Activated B cell treated with CpG ODN at 0.5 μM for 24 hours (primary cell): ENCODE measurements at regions not wholly inside any gene's neighbourhood (a gene's known extent, or its start where the extent isn't known, plus 50 kb on each side); places are given as distances from the start of the nearest gene placed in this dataset.
A peak's percentile ranks its signal among the peaks of the same experiment; 100 is the strongest.

Experiments
- ATAC-seq: fragments of 200-7000 bp; cut with Tn5 transposase; one replicate; pipeline ENCODE4 v1.10.0; 2021; ENCODE audit warnings: low read depth, mild to moderate bottlenecking, moderate library complexity
- CTCF ChIA-PET: fragments of 350-600 bp; sonication (Branson Sonifier 250); formaldehyde crosslinking; loops from one replicate; lab custom pipeline; 2021; ENCODE audit warnings: antibody characterized with exemption; lab: Charles Lee
- POLR2A ChIA-PET: fragments of 350-600 bp; sonication (Branson Sonifier 250); formaldehyde crosslinking; loops from one replicate; lab custom pipeline; 2021; ENCODE audit warnings: antibody characterized with exemption; lab: Charles Lee
- DNase-seq: peaks from one replicate; pipeline ENCODE4 v3.0.0; 2022
- H3K27ac Mint-ChIP-seq: one replicate; pipeline ENCODE4 v1.8.0; 2020; ENCODE audit warnings: mixed read lengths
- H3K27me3 Mint-ChIP-seq: one replicate; pipeline ENCODE4 v1.8.0; 2021; ENCODE audit warnings: mixed read lengths
- H3K36me3 Mint-ChIP-seq: one replicate; pipeline ENCODE4 v1.8.0; 2021; ENCODE audit warnings: low read depth, mixed read lengths
- H3K4me1 Mint-ChIP-seq: one replicate; pipeline ENCODE4 v1.8.0; 2021; ENCODE audit warnings: mixed read lengths
- H3K4me3 Mint-ChIP-seq: one replicate; pipeline ENCODE4 v1.8.0; 2020; ENCODE audit warnings: mild to moderate bottlenecking, mixed read lengths
- H3K9me3 Mint-ChIP-seq: one replicate; pipeline ENCODE4 v1.8.0; 2020; ENCODE audit warnings: mixed read lengths
- intact Hi-C: fragments of 100-400 bp; cut with micrococcal nuclease; formaldehyde crosslinking; loops from one replicate; pipeline ENCODE4 v1.15.1; 2024
- TF ChIP-seq, protein P1 (sequence below): fragments of 200-600 bp; IDR thresholded peaks from one replicate; pipeline ENCODE4 v1.8.0; 2022; ENCODE audit warnings: antibody characterized with exemption, mild to moderate bottlenecking

DNA sequence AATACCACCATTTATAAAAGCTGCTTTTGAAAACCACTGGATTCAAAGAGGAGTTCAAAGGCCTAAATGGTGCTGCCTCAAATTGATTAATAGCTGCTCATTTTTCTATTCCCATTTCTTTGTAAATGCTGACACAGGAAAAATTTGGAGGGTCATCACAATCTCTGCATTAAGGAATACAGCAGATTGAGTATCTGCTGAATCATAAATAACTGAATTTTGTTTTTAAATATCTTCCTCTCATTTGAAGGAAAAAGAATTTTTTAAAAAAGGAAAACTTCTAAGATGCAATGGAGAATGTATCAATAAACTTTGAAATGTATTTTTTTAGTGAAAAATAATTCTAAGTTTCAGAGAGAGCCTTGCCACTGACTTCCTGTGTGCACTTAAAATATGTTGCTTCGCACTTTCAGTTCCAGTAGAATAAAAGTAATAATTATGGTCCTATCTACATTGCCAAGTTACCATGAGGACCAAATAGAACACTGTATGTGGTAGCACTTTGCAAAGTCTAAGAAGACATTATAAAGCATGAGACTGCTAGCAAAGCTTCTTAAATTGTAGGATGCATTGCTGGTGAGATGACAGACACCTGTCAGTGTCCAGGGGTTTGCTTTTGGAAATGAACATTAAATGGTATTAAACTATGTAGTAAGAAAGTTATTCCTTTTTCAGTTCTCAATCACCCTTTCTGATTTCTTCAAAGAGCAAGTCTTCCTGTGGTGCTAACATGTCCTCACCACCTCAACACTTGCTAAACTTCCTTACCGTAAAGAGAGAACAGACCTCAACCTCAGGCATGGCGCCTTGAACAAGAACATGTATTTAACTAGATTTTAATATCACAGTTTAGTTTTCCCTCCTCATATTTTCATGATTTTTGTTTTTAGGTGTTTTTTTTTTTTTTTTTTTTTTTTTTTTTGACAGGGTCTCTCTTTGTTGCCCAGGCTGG, 555.1 kb downstream of the EBF1 start:
- no peak overlapping the region for H3K4me3 Mint-ChIP-seq
- TF ChIP-seq, protein P1, sequence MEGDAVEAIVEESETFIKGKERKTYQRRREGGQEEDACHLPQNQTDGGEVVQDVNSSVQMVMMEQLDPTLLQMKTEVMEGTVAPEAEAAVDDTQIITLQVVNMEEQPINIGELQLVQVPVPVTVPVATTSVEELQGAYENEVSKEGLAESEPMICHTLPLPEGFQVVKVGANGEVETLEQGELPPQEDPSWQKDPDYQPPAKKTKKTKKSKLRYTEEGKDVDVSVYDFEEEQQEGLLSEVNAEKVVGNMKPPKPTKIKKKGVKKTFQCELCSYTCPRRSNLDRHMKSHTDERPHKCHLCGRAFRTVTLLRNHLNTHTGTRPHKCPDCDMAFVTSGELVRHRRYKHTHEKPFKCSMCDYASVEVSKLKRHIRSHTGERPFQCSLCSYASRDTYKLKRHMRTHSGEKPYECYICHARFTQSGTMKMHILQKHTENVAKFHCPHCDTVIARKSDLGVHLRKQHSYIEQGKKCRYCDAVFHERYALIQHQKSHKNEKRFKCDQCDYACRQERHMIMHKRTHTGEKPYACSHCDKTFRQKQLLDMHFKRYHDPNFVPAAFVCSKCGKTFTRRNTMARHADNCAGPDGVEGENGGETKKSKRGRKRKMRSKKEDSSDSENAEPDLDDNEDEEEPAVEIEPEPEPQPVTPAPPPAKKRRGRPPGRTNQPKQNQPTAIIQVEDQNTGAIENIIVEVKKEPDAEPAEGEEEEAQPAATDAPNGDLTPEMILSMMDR = no peak
- CTCF ChIA-PET = no interaction called here
- H3K27me3 Mint-ChIP-seq = no peaks in the 10 kb centered on the region
- no peaks in the 10 kb centered on the region for H3K9me3 Mint-ChIP-seq
- H3K36me3 Mint-ChIP-seq = no peaks in the 10 kb centered on the region
- H3K27ac Mint-ChIP-seq = peak overlapping the region; percentile 7
- ATAC-seq (no peak), DNase-seq (no peak)
- intact Hi-C loops = no loop called here
- POLR2A ChIA-PET = no interaction called here
- peaks cover 29% of the 10 kb centered on the region for H3K4me1 Mint-ChIP-seq

DNA sequence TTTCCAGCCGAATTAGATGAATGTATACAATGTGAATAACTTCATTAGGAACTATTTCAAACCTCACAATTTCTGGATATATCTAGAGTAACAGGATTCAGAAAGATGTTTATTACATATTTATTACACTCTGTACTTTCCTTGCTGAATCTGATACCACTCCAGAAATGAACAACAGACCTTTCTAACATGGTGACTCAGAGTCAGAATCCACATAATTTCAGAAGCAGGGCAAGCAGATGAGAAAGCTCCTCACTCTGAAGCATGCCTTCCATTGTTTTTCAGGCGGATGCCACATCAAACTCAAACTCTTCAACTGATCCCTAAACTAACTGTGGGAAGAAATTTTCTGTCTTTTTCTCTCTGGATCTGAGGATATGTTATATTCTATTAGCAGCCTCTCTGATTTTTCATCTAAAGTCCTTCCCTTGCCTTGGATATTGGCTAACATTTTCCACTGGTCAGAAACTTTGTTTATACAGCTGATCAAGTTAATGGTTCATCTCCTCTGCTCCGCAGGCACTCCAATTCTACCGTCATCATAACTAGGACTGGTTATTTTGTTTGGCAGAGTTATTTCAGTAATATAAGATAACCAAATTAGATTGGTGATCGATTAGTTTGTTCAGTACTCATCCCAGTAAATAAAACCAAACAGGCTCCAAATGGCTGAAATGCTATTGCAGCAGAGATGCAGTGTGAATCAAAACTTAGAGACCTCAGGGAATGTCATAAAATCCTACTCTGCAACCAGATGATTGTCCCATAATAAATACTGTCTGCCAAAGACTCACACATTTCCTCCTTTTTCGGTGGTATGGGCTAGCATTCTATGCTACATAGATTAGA, 556.0 kb downstream of the EBF1 start:
- CTCF ChIA-PET = no interaction called here
- TF ChIP-seq, protein P1 = no peak
- DNase-seq = no peak
- no peak overlapping the region for H3K4me3 Mint-ChIP-seq
- H3K27me3 Mint-ChIP-seq = no peaks in the 10 kb centered on the region
- POLR2A ChIA-PET = no interaction called here
- H3K36me3 Mint-ChIP-seq = no peaks in the 10 kb centered on the region
- intact Hi-C loops = no loop called here
- ATAC-seq = no peak
- peaks cover 35% of the 10 kb centered on the region for H3K4me1 Mint-ChIP-seq
- no peaks in the 10 kb centered on the region for H3K9me3 Mint-ChIP-seq
- H3K27ac Mint-ChIP-seq = no peak overlapping the region

DNA sequence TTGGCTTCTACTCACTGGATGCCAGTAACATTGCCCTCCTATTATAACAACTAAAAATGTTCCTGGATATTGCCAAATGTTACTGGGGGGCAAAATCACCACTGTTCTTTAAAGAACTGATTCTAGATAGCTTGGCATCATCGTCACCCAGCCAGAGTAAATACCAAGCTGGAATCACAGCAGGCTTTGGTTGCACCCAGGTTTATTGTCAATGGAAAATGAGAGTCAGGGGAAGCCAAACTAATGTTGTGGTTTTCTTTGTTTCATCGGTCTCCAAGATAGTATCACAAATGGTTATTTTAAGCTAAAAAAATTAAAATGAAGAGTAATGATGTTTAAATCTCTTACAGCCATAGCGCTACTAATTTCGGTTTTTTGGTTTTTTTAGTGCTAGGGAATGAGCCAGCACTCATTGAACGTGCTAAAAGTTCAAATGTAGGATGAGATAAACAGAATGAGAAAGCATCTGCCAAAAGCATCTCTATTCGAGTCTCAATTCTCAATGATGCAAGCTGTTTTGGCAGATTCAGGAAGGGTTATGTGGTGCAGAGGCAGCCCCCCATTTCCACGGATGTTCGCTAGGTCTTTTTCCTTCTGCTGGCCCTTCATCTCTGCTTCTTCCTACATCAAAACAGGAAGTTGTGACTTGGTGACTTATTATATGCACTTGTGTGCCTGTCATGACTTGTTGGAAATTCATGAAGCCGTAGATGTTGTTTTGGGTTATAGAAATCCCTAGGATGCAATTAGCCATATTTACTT, 558.0 kb downstream of the EBF1 start:
- TF ChIP-seq, protein P1 = no peak
- ATAC-seq = no peak
- ChIA-PET POLR2A (interaction anchor here (1.3 kb wide), 1 partner anchor 27 kb away, joined by 9 read pairs; no protein-coding TSS in a partner anchor), CTCF (no interaction called here)
- no peak overlapping the region for H3K27ac Mint-ChIP-seq
- DNase-seq = no peak
- peaks cover 49% of the 10 kb centered on the region for H3K4me1 Mint-ChIP-seq
- H3K36me3 Mint-ChIP-seq = no peaks in the 10 kb centered on the region
- H3K9me3 Mint-ChIP-seq = no peaks in the 10 kb centered on the region
- H3K4me3 Mint-ChIP-seq = no peak overlapping the region
- H3K27me3 Mint-ChIP-seq = peaks cover under 1% of the 10 kb centered on the region
- intact Hi-C loops = no loop called here

DNA sequence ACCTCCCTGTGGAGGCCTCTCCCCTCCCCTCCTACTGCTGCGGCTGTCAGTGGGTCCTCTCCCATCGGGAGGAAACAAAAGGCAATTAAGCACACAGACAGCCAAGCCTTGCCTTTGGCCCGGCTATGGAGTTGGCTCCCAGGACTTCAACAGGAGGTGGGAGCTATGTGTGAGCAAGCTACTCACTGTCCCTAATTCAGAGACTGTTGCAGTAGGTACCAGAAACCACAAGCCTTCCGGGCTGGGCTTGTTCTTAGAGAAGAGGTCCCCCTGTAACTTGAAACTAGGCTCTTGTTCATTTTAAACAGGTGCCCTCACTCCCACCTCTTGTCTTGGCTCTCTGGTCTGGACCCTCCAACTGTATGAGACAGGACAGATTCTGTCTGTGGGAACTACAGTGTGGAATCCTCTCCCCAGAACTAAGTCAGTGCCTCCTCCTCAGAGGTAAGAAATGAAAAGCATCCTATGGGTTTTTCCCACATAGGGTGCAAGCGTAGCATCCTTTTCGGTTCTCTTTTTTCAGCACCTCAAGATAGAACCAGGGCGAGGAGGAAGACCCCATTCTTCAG, 561.1 kb downstream of the EBF1 start:
- DNase-seq = no peak
- TF ChIP-seq, protein P1 = no peak

More for the DNA sequence above, 561.1 kb downstream of the EBF1 start:
- intact Hi-C loops = loop anchor here (2.0 kb wide), 2 partner anchors 22 to 28 kb away; no protein-coding TSS in a partner anchor
- ATAC-seq = peak; percentile 83
- CTCF ChIA-PET = no interaction called here
- Mint-ChIP-seq H3K9me3 (no peaks in the 10 kb centered on the region), H3K27ac (peak overlapping the region; percentile 35), H3K4me3 (peak overlapping the region; percentile 67), H3K4me1 (peaks cover 29% of the 10 kb centered on the region), H3K27me3 (peaks cover 1% of the 10 kb centered on the region), H3K36me3 (no peaks in the 10 kb centered on the region)
- POLR2A ChIA-PET = interaction anchor here (1.0 kb wide), 1 partner anchor 21 kb away, joined by 3 read pairs; no protein-coding TSS in a partner anchor
